ENCODE measurements at regions not wholly inside any gene's neighbourhood (a gene's known extent, or its start where the extent isn't known, plus 50 kb on each side); places are given as distances from the start of the nearest gene placed in this dataset.
"Not testable (repeated sequence)": the region's sequence is repeated elsewhere in the genome, so short reads cannot be mapped to it uniquely, and the experiment has no call there.

GRCh38 chr4:54574500-54574899, 83.3 kb upstream of the KIT start:
- DNase-seq: no peak

- DNase-seq: no peak
Measured at GRCh38 chr4:54575919-54576318, 81.8 kb upstream of the KIT start.

- DNase-seq: no peak
Measured at GRCh38 chr4:54581807-54582206, 76.0 kb upstream of the KIT start.

- no peak for DNase-seq
Measured at GRCh38 chr4:54585321-54586000, 72.3 kb upstream of the KIT start.

GRCh38 chr4:54586320-54586955, 71.3 kb upstream of the KIT start:
- DNase-seq: no peak

- no peak for DNase-seq
Measured at GRCh38 chr4:54587107-54587891, 70.5 kb upstream of the KIT start.

GRCh38 chr4:54588404-54588803, 69.4 kb upstream of the KIT start:
- DNase-seq: no peak

GRCh38 chr4:54589586-54589985, 68.2 kb upstream of the KIT start:
- no peak for DNase-seq

- DNase-seq: no peak
Measured at GRCh38 chr4:54593795-54594322, 63.9 kb upstream of the KIT start.

- no peak for DNase-seq
Measured at GRCh38 chr4:54596201-54596600, 61.6 kb upstream of the KIT start.

GRCh38 chr4:54597678-54598077, 60.1 kb upstream of the KIT start:
- not testable (repeated sequence) for DNase-seq

GRCh38 chr4:54602175-54602574, 55.6 kb upstream of the KIT start:
- DNase-seq: not testable (repeated sequence)

GRCh38 chr4:54607067-54607466, 50.7 kb upstream of the KIT start:
- no peak for DNase-seq

- no peak for DNase-seq
Measured at GRCh38 chr4:54607521-54607920, 50.2 kb upstream of the KIT start.
